Stimulated activated CD8-positive, alpha-beta memory T cell treated with anti-CD3 and anti-CD28 coated beads, Interleukin-4, amount 100 ng/mL, for 1 hour (primary cell): ENCODE measurements at regions not wholly inside any gene's neighbourhood (a gene's known extent, or its start where the extent isn't known, plus 50 kb on each side); places are given as distances from the start of the nearest gene placed in this dataset.
"Not testable (repeated sequence)": the region's sequence is repeated elsewhere in the genome, so short reads cannot be mapped to it uniquely, and the experiment has no call there.

ENCODE experiments used
- DNase-seq, 2 donors: peaks; one replicate each; pipeline ENCODE4 v3.0.0-alpha.2; 2020; ENCODE audit warnings: low read depth in 2 of 2, low spot score in 1 of 2

DNA sequence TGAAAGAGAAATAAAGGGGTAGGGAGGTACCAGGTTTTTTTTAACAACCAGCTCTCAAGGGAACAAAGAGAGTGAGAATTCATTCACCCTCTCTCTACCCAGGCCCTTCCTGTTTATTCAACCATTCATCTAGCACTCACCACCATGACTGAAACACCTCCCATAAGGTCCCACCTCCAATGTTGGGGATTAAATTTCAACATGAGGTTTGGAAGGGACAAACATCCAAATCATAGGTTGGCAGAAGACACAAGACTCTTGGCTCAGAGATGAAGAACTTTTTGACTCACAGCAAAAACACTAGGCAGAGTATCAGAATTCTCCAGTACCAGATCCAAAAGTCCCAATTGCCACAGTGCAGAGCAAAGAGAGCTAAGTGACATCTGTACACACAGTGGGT, 186.3 kb downstream of the EDN1 start:
- DNase-seq: no peak

DNA sequence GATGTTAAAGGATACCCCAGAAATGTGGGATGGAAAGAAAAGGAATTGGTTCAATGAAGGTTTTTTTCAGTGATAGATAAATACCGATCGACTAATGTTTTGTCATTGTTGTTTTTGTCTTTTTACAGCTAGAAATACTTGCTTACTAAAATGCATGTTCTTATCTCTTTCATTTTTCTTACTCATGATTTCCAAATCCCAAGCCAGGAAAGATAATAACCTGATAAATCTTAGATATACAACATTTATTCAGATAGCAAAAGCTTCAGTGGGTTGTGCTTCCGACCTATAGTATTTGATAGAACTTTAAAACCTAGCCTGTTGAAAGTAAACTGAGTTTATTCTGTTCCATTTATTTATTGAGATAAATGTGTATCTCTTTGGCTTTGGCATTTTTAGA, 187.5 kb downstream of the EDN1 start:
- DNase-seq: no peak

DNA sequence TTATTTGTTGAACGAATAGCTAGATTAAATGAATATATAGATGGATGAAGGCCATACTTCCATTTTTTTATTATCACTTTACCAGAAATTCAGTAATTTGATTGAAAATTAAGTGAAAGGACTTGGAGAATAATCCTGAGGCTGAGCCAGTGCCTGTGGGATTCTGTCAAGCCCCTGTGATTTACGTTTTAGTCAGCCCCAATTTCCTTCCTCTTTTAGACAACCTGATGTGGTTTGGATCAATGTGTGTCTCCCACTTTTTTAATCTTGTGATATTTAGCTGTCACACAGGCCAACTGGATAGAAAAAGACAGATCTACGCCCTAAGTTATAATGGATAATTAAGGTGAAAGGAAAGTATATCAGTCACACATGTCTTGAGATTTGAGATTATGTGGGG, 188.8 kb downstream of the EDN1 start:
- no peak for DNase-seq

DNA sequence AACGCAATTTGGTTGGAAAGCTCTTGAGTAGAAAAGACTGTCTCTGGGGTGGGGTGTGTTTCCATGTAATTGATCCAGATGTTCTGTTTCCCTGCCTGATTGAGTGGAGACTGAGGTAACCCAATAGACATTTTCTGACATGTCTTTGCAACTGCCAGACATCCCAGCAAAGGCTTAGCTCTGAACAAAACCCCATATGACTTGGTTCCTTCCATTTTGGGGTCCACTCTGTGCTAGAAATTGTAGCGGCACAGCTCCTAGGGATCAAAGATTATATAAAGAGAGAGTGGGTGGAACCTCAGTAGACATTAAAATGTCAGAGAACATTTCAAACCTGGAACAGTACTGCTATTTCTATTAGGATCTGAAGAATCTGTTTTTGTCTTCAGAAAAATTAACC, 189.3 kb downstream of the EDN1 start:
- DNase-seq: no peak

GRCh38 chr6:12479881-12480280, 189.7 kb downstream of the EDN1 start:
- no peak for DNase-seq

DNA sequence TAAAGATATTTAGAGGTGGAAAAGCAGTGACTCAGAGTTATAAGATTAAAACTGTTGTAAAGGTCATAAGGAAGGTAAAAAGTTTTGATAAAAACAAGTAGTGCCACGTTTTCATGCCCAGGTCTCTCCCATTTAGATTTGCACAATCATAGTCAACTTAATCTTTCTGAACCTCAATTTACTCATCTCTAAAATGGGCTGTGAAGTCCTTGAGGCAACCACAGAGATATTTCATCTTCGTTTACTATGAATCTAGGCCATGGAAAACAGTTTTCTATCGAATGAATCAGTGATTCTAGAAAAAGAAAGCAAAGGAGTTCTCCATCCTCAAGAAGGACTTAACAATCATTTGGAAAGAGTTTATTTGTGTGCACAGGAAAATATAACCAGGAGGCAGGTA, 190.2 kb downstream of the EDN1 start:
- no peak for DNase-seq

DNA sequence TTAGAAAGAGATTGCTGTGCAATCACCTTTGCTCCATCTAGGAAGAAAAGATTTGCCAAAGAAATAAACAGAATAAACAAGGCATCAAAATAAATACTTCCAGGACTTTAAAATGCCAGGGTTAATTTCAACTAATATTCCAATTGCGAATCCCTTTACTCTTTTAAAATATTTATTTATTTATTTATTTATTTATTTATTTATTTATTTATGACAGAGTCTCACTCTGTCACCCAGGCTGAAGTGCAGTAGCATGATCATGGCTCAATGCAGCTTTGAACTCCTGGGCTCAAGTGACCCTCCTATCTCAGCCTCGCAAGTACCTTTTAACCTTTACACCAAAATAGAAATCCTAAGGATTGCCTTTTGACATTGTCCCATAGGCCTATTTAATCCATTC, 191.1 kb downstream of the EDN1 start:
- no peak for DNase-seq

GRCh38 chr6:12481850-12482249, 191.7 kb downstream of the EDN1 start:
- DNase-seq: no peak

DNA sequence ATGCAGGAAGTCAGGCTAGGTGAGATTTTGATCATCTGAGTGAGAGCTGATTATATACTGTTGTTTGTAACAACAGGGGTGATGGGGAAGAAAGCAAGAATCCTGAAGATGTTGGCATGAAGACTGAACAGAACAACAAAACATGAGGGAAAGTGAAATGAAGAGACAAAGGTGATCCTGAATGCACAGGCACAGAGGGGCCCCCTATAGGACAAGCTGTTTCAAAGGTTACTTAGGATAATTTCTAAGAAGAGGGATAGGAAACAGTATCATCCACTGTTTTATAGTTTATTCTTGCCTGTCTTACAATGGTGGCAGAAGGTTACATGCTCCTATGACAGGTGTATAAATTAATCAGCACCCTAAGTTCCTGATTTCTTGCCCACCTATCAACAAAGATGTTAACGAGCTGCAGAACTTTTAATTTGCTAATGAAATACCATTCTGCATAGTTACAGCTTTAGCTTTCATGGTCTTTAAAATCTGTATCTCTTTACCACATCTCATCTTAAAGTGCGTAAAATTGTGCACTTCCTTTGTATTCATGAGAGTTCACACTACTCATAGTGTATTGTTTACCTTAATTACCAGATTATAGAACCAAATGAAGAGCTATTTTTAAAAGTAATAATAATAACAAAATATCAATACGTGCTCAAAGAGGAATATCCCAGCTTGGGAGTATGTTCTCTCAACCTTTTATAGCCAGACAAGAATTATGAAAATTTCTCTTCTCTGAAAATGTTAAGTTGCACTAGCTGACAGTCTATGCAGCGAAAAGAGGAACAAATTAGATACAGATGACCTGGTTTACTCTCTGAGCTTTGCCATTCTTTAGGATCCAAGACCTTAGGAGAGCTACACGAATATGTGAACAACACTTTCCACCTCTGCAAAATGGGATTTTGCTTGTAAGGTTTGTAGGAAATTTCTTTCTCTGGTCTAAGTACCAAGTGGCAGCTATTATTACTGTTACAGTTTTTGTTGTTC, 192.5 kb downstream of the EDN1 start:
- DNase-seq: no peak

DNA sequence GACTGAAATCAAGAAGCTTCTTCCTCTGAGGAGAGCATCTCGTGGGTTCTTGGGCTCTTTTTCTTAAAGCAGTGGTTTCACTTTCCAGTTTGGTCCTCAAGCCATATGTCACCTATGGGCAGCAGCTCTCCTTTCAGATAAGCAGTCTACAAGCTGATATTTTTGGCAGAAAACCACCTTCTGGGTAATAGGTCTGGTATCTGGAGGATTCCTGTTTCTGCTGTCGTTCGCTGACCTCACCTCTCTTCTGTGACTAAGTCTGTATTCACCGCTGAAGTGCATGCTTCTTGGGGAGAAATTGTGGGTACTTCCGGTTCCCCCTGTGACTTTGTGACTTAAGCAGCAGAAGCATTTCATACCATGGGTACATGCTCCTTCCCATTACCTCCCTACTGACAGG, 193.6 kb downstream of the EDN1 start:
- DNase-seq: no peak

DNA sequence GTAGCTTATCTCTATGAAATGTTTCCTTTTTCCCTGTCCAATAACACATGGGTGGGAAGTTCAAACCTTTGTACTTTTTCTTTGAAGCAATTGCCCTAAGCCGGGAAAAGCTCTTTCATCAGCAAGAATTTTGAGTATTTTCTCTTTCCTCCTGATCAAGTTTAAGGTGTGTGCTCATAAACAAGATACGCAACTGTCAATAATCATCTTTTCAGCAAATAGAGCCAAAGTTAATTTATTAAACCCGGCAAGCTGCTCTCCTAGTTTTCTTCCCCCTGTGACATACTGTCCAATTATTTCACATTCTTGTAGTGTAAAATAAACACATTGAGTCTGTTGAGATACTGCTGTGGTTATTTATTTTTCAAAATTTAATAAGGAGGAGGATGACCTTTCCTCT, 194.4 kb downstream of the EDN1 start:
- DNase-seq: no peak

DNA sequence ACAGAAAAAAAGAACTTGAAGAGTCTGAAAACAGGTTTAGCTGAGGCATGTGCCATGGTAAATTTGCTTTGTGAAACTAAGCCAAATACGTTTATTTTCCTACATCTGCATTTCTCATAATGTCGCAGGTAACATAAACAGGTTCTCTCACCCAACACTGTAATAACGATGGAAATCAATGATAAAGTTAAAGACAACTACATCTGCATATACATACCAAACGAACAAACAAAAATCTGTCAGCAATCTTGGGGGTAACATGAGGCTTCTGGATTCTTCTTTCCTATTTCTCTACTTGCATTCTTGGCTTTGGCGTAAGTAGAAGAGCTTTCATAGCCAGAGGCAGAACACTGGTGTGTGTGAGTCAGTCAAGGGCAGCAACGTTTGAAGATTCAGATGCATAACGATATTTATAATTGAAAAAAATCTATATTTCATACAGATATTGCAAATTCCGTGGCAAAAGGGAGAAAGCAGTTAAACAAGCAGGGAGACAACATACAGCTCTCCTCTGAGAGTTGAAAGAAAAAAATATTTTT, 195.1 kb downstream of the EDN1 start:
- no peak for DNase-seq

DNA sequence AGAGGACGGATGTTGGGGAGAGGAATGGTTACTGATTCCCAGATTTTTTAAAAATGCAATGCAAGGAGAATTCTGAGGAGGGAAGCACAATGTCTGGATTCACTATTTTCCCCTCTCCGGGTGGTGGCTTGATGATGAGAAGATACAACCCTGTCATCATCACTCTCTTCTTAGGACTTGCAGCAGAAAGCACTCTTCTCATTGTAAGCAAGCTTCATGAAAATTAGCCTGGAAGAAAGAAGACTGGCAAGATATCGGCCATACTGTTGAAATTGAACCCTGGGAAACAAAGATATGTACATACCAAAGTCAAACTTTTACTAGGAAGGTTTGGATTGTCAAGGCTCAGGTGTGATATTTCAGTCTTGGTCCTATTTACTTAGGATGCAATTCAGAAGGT, 195.7 kb downstream of the EDN1 start:
- DNase-seq: no peak

- DNase-seq: no peak
Observed at GRCh38 chr6:12490351-12490903, 200.3 kb downstream of the EDN1 start.

DNA sequence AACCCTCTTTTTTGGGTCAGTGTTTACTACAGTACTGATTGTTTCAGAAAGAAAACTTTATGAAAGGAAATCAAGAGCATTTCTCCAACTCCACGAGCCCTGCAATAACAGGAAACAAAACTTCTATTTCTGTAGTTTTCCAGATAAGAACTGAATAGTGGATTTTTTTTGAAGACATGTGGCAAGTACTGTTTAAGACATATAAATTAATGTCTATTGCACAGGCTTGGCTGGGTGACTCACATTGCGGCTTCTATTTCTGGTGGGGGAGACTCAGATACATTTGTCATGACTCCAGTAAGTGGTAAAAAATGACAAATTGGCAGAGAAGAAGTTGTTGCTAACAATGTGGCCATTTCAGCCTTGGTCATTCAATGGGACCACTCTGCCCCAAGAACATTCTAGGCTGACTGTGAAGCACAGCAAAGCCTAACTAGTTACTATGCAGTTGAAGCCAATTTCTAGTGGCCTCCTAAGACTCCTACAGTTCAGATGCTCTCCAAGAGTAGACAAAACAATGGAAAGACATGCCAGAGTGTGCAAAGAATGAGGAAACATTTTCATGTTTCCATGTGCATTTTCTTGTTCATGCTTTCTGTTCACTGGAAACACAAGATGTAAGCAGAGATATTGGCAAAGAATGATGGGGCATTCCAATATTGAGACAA, 200.9 kb downstream of the EDN1 start:
- DNase-seq: no peak

GRCh38 chr6:12492929-12493328, 202.8 kb downstream of the EDN1 start:
- not testable (repeated sequence) for DNase-seq

DNA sequence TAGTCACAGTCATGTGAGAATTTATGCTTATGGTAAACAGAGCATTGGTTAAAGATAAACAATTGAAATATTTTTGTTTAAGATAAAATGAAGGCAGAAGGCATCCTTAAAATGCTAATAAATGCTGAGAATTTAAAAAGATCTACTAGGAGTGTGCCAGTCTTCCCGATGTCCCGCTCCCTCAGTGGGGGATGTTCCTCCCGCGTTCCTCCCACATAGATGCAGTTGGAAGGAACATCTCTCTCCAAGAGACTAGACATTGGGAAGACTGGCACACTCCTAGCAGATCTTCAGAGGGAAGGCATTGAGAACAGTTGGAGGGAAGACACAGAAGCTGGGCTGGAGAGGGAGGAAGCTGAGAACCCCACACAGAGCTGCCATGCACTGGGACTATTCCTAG, 203.3 kb downstream of the EDN1 start:
- DNase-seq: no peak

DNA sequence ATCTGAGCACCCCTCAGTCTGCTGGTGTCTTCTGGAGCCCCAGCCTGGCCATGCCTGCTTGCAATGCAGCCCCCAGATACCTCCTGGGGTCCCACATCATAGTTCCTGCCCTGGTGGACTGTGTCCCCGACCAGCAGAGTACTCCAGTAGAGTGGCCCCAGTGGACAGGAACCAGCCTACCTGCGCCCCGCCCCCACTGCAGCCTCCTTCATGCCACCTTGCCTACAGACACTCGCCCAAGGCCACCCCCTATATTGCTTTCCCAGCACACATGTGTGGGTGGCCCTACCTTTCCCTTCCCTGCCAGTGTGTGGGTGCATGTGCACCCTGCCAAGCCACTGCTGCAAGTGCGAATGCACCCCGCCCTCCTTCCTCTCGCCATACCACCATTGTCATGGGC, 204.0 kb downstream of the EDN1 start:
- DNase-seq: no peak

- DNase-seq: no peak
Observed at GRCh38 chr6:12501990-12502389, 211.8 kb downstream of the EDN1 start.

GRCh38 chr6:12504325-12504966, 212.1 kb upstream of the PHACTR1 start:
- no peak for DNase-seq

DNA sequence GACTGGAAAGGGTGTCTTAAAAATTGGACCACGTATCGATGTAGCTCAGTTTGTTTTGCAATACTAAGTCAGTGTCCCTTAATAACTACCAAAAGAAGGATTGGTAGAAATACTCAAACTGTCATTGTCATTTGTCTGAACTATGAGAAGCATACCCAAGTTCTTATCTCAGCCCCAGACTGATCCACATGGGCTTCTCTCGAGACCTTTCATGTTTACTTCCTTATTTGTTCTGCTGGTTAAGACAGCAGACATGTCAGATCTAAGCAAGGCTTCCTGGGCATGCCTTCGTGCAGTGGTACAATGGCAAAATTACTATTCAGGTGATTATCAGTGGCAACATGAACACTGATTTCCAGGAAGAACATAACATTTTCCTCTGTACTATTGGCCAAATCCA, 211.1 kb upstream of the PHACTR1 start:
- no peak for DNase-seq
